Muscle of arm (tissue), 1 donor: ENCODE measurements at regions not wholly inside any gene's neighbourhood (a gene's known extent, or its start where the extent isn't known, plus 50 kb on each side); places are given as distances from the start of the nearest gene placed in this dataset.

ENCODE experiments used
- DNase-seq: peaks from one replicate; pipeline ENCODE4 v3.0.0-alpha.2; 2013

DNA sequence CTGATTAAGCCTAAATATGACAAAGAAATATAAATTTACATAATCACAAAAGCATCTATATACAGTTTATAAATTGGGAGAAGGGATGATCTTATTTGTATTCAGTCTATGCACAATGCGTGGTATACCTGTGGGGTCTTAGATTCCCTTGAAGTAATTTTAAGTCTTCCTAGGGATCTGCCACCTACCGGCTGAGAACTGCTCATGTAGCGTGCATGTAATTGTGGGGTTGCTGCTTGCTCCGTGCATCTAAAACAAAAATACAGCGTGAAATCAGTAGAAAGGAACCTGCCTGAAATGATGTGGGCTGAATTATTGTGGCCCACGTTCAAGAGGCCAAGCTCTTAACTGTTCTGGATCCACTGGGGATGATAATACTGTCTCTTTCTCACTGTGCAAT, 187.3 kb downstream of the MBOAT1 start:
- no peak for DNase-seq

DNA sequence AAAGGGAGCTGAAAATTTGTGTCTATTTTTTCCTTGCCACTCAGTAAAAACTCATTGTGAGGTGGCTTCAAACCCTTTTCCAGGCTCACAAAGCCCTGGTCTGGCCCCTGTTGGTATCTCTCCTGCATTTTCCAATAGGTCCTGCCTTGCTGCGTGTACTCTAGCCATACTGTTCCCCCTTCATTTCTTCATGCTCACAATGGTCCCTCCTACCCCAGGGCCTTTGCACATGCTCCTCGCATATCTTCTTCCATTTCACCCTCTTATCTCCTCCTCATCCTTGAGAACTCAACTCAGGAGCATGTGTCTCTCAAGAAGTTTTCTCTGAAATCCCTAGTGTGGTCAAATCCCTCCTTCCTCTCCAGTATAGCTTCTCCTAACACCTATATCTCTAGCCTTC, 186.6 kb downstream of the MBOAT1 start:
- DNase-seq = no peak

DNA sequence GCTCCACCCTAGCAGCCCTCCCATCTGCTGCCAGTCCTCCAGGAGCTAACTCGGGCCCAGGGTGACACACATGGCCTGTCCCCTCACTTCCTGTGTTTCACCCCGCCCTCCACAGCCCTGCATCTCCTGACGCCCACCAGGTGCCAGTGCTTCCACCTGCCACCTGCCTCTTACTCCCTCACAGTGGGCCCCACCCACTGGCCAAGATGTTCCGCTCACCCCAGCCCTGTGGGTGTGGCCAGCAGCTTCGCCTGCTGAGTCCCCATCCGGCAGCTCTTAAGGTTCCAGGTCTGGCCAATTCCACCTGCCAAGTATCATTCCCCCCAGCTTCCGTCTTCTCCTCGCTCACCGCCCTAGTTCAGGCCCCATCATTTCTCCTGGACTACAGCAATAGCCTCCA, 184.1 kb downstream of the MBOAT1 start:
- DNase-seq = no peak

- no peak for DNase-seq
Observed at GRCh38 chr6:20028562-20028961, 183.7 kb downstream of the MBOAT1 start.

DNA sequence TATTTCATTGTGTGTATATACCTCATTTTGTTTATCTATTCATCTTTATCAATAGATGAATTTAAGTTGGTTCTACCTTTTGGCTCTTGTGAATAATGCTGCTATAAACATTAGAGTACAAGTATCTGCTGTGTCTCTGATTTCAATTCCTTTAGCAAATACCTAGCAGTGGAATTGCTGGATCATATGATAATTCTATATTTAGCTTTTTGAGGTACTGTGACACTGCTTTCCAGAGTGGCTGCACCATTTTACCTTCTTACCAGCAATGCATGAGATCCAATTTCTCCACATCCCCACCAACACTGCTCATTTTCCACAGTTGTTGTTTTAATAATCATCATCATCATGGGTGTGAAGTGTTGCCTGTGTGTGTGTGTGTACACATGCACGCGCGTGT, 182.3 kb downstream of the MBOAT1 start:
- DNase-seq = no peak

DNA sequence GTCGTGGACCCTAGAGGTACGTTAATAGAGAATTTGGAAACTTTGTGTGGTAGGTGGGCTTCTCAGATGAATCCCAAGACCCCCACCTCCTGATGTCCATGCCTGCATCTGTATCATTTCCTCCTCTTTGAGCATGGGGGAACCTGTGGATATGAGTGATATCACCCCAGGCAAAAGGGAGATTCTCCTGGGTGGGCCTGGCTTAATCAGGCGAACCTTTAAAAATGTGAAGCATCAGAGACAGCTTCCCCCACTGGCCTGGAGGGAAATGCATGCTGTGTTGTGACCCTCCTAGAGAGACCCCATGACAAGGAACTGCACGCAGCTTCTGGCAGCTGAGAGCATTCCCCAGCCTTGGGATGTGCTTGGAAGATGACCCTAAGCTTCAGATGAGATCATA, 180.9 kb downstream of the MBOAT1 start:
- no peak for DNase-seq

GRCh38 chr6:20033697-20034407, 178.4 kb downstream of the MBOAT1 start:
- DNase-seq = no peak

GRCh38 chr6:20034408-20034769, 177.9 kb downstream of the MBOAT1 start:
- DNase-seq = no peak

DNA sequence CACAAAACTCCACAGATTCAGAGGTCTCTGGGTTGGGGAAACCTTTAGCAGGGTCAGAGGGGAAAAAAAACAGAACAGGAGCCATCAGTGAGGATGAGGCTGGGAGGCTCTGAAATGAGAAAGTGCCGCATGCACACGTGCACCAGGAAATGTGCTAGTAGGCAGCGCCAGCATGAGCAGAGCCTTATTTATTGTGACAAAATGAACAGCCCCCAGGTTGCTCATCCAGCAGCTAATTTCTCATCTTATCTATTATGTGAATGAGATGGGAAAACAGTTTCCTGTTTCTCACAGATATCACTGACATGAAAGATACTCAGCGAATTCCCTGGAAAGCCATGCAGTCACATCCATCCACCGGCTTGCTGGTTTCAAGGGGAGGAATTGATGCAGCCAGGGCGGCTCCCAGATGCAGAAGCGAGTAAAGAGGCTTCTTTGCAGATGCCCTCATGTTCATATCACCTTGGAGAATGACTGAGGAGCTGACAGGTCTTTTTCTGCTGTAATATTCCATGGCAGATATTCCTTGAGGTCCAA, 176.1 kb downstream of the MBOAT1 start:
- no peak for DNase-seq

DNA sequence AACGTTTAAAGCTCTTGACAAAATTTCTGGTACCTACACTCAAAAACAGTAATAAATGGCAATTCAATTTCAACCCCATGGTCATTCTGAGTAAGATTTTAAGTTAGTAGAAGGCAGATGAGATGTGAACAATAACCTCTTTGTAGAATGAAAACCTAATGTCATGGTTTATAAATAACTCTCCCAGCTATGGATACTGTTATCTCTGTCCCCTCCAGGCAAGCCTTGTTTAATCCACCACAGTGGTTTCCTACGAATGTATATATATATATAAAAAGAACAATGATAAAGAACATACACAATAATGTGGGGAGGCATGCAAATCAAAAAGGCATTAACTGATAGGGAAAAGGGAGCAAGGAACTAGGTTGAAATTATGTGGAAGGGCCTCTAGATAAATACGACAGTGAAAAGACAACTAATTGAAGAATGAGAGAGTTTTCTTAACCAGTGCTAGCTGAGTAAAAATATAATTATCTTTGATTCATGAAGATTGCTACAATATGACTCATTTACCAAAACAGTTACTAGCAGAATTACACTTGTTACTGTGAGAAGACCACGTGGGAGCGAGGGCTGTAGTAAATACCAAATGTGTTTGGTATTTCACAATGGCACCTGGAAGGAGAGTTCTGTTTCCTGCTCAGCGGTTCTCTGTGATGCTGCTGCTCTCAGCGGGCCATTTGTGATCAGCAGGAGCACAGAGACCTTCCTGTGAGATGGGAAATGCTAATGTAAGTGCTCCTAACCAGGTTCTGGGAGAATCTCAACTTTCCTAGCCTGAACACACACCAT, 173.7 kb downstream of the MBOAT1 start:
- DNase-seq = no peak

DNA sequence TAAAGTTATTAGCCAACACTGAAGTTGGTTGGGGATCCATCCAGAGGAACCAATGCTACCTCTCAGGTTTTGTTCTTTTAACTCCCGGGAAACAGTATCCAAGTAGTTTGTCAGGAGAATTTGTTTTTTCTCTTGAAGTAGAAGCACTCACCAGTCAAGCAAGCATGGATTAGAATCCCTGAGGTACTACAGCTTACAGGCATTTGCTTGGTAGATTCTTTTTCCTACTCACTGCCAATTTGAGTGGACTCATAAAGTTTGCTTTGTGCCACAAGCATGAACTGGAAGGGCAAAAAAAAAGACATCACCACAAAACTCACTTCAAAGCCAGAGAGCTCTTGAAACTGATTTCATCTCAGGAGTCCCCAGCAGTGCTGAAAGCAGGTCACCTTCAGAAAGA, 167.4 kb downstream of the MBOAT1 start:
- no peak for DNase-seq
